Activated CD8-positive, alpha-beta T cell treated with anti-CD3 and anti-CD28 coated beads, Interleukin-2, amount 10 ng/mL, durations not matched to agents 7 days and 5 days (primary cell): ENCODE measurements at regions not wholly inside any gene's neighbourhood (a gene's known extent, or its start where the extent isn't known, plus 50 kb on each side); places are given as distances from the start of the nearest gene placed in this dataset.

Source experiments
- ATAC-seq: fragments of 150-1000 bp; cut with Tn5 transposase; one replicate; pipeline ENCODE4 v1.10.0; 2021; ENCODE audit warnings: moderate library complexity
- CTCF ChIA-PET: fragments of 350-600 bp; sonication (Branson Sonifier 250); formaldehyde crosslinking; loops from one replicate; lab custom pipeline; 2021; ENCODE audit warnings: antibody characterized with exemption; lab: Charles Lee
- POLR2A ChIA-PET: fragments of 350-600 bp; sonication (Branson Sonifier 250); formaldehyde crosslinking; loops from one replicate; lab custom pipeline; 2021; ENCODE audit warnings: antibody characterized with exemption; lab: Charles Lee
- DNase-seq: peaks from one replicate; pipeline ENCODE4 v3.0.0-alpha.2; 2020
- H3K27ac Mint-ChIP-seq: one replicate; pipeline ENCODE4 v1.8.0; 2021; ENCODE audit warnings: mild to moderate bottlenecking, mixed read lengths
- H3K27me3 Mint-ChIP-seq: one replicate; pipeline ENCODE4 v1.8.0; 2021; ENCODE audit warnings: low read depth, mixed read lengths
- H3K36me3 Mint-ChIP-seq: one replicate; pipeline ENCODE4 v1.8.0; 2021; ENCODE audit warnings: low read depth, mixed read lengths
- H3K4me1 Mint-ChIP-seq: one replicate; pipeline ENCODE4 v1.8.0; 2021; ENCODE audit warnings: low read depth, mixed read lengths
- H3K4me3 Mint-ChIP-seq: one replicate; pipeline ENCODE4 v1.8.0; 2021; ENCODE audit warnings: mild to moderate bottlenecking, mixed read lengths
- H3K9me3 Mint-ChIP-seq: one replicate; pipeline ENCODE4 v1.8.0; 2022; ENCODE audit warnings: mixed read lengths; ENCODE audit not compliant: insufficient read depth

DNA sequence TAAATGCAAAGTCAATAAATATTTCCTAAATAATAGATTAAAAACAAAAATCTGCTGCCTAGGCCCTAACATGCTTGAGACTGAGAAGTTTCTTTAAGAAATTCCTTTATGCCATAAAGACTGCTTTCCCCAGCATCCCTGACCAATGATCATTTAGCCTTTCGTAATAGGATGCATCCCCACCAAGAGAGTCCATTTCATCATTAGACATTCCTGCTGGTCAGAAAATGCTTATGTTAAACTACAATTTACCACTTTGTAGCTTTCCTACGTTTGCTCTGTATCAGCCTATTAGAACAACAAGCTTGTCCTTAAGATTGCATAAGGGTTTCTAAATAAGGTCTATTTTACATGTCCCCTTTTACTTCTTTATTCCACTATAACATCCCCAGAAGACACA is 59.8 kb upstream of the HSF2 start:
- no peaks in the 10 kb centered on the region for H3K4me1 Mint-ChIP-seq
- H3K36me3 Mint-ChIP-seq: no peaks in the 10 kb centered on the region
- DNase-seq: no peak
- no peak for ATAC-seq
- H3K27me3 Mint-ChIP-seq: peaks cover 7% of the 10 kb centered on the region
- ChIA-PET POLR2A (no interaction called here), CTCF (no interaction called here)
- no peaks in the 10 kb centered on the region for H3K9me3 Mint-ChIP-seq
- no peak overlapping the region for H3K4me3 Mint-ChIP-seq
- no peak overlapping the region for H3K27ac Mint-ChIP-seq

DNA sequence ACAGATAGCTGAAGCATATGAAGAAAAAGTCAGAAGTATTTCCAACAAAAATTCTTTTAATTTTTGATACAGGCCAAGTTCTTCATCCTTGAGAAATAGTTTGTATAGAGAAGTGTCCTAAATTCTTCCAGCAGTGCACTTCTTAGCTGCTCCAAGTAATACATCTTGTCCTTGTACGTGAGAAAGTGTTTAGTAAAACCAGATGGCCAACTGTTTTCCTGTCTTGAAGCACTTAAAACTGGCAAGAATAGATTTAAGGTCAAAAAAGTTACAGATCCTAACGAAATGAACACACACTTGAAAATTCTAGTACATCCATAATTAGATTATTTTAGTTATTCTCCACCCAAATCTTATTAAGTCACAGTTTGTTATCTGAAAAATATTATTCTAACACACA is 52.2 kb upstream of the HSF2 start:
- POLR2A ChIA-PET: no interaction called here
- no peaks in the 10 kb centered on the region for H3K36me3 Mint-ChIP-seq
- peaks cover 5% of the 10 kb centered on the region for H3K27me3 Mint-ChIP-seq
- no peak overlapping the region for H3K4me3 Mint-ChIP-seq
- no peaks in the 10 kb centered on the region for H3K9me3 Mint-ChIP-seq
- CTCF ChIA-PET: no interaction called here
- no peak overlapping the region for H3K27ac Mint-ChIP-seq
- no peaks in the 10 kb centered on the region for H3K4me1 Mint-ChIP-seq
- ATAC-seq: no peak
- no peak for DNase-seq

DNA sequence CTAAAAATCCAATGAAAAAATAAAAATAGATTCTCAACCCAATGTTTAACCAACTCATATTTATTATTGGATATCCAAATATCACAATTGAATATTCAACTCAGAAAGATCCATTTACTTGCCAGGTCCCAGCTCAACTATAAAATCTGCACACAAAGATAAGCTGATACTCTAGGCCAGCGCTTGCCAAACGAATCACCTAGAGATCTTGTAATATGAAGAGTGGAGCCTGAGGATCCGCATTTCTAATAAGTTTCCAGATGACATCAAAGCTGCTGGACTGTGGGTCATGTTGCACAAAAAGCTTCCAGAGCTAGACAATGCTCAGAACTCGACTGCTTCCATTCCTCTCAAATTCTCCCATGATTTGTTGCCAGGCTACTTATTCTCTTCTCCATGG is 51.7 kb upstream of the HSF2 start:
- no peak overlapping the region for H3K4me3 Mint-ChIP-seq
- ChIA-PET POLR2A (no interaction called here), CTCF (no interaction called here)
- H3K9me3 Mint-ChIP-seq: no peaks in the 10 kb centered on the region
- H3K27me3 Mint-ChIP-seq: peaks cover 5% of the 10 kb centered on the region
- no peak overlapping the region for H3K27ac Mint-ChIP-seq
- no peaks in the 10 kb centered on the region for H3K4me1 Mint-ChIP-seq
- ATAC-seq: no peak
- H3K36me3 Mint-ChIP-seq: no peaks in the 10 kb centered on the region
- DNase-seq: no peak
